Lung (tissue), 11 donors: ENCODE measurements at regions not wholly inside any gene's neighbourhood (a gene's known extent, or its start where the extent isn't known, plus 50 kb on each side); places are given as distances from the start of the nearest gene placed in this dataset.

Experiments used
- ATAC-seq: fragments of 200-7000 bp; cut with Tn5 transposase; one replicate; pipeline ENCODE4 v1.9.1; 2020; ENCODE audit warnings: moderate number of reproducible peaks; ENCODE audit not compliant: insufficient read depth, low FRiP score
- DNase-seq, 3 donors: peaks; one replicate each; pipeline ENCODE4 v3.0.0-alpha.2; 2013 to 2017
- H3K27ac ChIP-seq, 2 donors: one replicate each; pipeline ENCODE4 v1.5.1; 2013; ENCODE audit warnings: mild to moderate bottlenecking in 2 of 2, moderate library complexity in 2 of 2, control low read depth in 1 of 2, inconsistent platforms in 1 of 2, low read depth in 1 of 2, low read length in 1 of 2
- H3K27me3 ChIP-seq, 3 donors: one replicate each; pipeline ENCODE4 v1.5.1; 2013; ENCODE audit warnings: low read length in 2 of 3; ENCODE audit not compliant: control insufficient read depth in 3 of 3, insufficient read depth in 3 of 3
- H3K36me3 ChIP-seq, 4 donors: one replicate each; pipeline ENCODE4 v1.5.1; 2013; ENCODE audit warnings: low read length in 4 of 4, mild to moderate bottlenecking in 1 of 4, moderate library complexity in 1 of 4; ENCODE audit not compliant: control insufficient read depth in 4 of 4, insufficient read depth in 4 of 4
- H3K4me1 ChIP-seq, 5 donors: one replicate each; pipeline ENCODE4 v1.5.1; 2013; ENCODE audit warnings: low read length in 5 of 5, mild to moderate bottlenecking in 2 of 5, moderate library complexity in 1 of 5; ENCODE audit not compliant: control insufficient read depth in 5 of 5, insufficient read depth in 5 of 5
- H3K4me3 ChIP-seq: one replicate; pipeline ENCODE4 v1.5.1; 2013; ENCODE audit warnings: mild to moderate bottlenecking, control low read depth, moderate library complexity
- H3K9ac ChIP-seq, 2 donors: one replicate each; pipeline ENCODE4 v1.5.1; 2013; ENCODE audit warnings: low read length in 2 of 2, control low read depth in 1 of 2; ENCODE audit not compliant: insufficient read depth in 1 of 2
- H3K9me3 ChIP-seq, 4 donors: one replicate each; pipeline ENCODE4 v1.5.1; 2013; ENCODE audit warnings: low read length in 3 of 4, mild to moderate bottlenecking in 1 of 4, moderate library complexity in 1 of 4; ENCODE audit not compliant: control insufficient read depth in 4 of 4, insufficient read depth in 3 of 4
- WGBS, 2 donors: extraction: QIAGEN DNeasy Blood & Tissue Kit; methylation state at CpG; one replicate each; pipeline ENCODE4 v1.1.7; 2013; 5-methylcytosine and 5-hydroxymethylcytosine counted together
- TF ChIP-seq, protein P1 (sequence below): IDR thresholded peaks from 2 replicates; pipeline ENCODE4 v1.5.1; 2012; ENCODE audit warnings: mild to moderate bottlenecking; ENCODE audit errors: control extremely low read depth, extremely low read depth
- donor health status: control.
- donor health status: control.
- donor health status: Bipolar disorder and iron deficiency.
- donor health status: healthy.
- donor health status: DM: yes; HTN: yes; CAD: no.

DNA sequence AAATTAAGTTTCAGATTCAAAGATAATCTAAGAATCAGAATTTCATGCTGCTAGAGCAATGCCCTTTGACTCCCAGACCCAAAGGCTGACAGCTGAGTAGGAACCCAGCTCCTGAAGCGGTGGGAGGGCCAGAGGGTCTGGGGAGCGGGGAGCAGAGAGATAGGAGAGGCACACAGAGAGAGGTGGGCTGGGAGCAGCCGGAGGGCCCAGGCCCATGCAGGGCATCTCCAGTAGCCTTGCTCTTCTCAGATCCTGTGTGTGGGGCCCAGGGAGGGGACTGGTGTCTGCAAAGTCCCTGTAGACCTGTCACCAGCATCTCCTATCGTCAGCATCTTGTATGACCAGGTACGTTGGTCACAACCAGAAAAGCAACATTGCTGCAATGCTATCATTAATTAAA lies 75.3 kb upstream of the OLFM1 start:
- Histone ChIP-seq H3K4me3 (no peak overlapping the region), H3K36me3 (no peaks in the 10 kb centered on the region), H3K9me3 (no peaks in the 10 kb centered on the region), H3K9ac (no peak overlapping the region), H3K27me3 (peaks cover 0 to 4% (median 0%) of the 10 kb centered on the region in 3 donors), H3K27ac (no peak overlapping the region), H3K4me1 (no peaks in the 10 kb centered on the region)
- 93 to 96% methylated on average over 5 of the region's 5 CpGs for WGBS, 2 donors
- ATAC-seq (no peak), DNase-seq (no peak)
- TF ChIP-seq, protein P1, sequence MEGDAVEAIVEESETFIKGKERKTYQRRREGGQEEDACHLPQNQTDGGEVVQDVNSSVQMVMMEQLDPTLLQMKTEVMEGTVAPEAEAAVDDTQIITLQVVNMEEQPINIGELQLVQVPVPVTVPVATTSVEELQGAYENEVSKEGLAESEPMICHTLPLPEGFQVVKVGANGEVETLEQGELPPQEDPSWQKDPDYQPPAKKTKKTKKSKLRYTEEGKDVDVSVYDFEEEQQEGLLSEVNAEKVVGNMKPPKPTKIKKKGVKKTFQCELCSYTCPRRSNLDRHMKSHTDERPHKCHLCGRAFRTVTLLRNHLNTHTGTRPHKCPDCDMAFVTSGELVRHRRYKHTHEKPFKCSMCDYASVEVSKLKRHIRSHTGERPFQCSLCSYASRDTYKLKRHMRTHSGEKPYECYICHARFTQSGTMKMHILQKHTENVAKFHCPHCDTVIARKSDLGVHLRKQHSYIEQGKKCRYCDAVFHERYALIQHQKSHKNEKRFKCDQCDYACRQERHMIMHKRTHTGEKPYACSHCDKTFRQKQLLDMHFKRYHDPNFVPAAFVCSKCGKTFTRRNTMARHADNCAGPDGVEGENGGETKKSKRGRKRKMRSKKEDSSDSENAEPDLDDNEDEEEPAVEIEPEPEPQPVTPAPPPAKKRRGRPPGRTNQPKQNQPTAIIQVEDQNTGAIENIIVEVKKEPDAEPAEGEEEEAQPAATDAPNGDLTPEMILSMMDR: no peak

- ATAC-seq: no peak
- DNase-seq: no peak
- Histone ChIP-seq H3K9me3 (no peaks in the 10 kb centered on the region), H3K27me3 (peaks cover 0 to 4% (median 0%) of the 10 kb centered on the region in 3 donors), H3K27ac (no peak overlapping the region), H3K36me3 (no peaks in the 10 kb centered on the region), H3K4me3 (no peak overlapping the region), H3K4me1 (no peaks in the 10 kb centered on the region), H3K9ac (no peak overlapping the region)
- 89 to 90% methylated on average over 24 of the region's 24 CpGs for WGBS, 2 donors
- TF ChIP-seq, protein P1: no peak
Measured at GRCh38 chr9:135014311-135015010, 73.0 kb upstream of the OLFM1 start.

DNA sequence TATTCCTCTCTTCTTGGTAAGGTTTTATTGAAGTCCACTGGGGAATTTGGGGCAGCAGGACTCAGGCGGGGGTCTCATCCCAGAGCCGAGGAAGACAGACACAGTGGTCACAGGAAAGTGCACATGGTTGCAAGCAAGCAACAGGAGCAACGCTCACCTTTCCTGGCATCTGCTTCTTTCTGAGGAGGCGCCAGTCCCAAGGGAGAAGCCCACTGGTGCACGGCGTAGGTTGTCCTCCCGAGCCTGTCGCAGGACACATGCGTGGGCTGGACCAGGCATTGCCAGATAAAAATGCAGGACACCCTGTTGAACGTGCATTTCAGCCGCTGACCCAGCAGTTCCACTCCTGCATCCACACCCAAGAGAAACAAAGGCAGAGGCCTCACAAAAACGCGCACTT lies 72.4 kb upstream of the OLFM1 start:
- DNase-seq: no peak
- no peaks in the 10 kb centered on the region for H3K36me3 ChIP-seq
- no peaks in the 10 kb centered on the region for H3K4me1 ChIP-seq
- no peak overlapping the region for H3K4me3 ChIP-seq
- ATAC-seq: no peak
- peaks cover 0 to 4% (median 0%) of the 10 kb centered on the region in 3 donors for H3K27me3 ChIP-seq
- H3K9me3 ChIP-seq: no peaks in the 10 kb centered on the region
- H3K27ac ChIP-seq: no peak overlapping the region
- H3K9ac ChIP-seq: no peak overlapping the region
- TF ChIP-seq, protein P1: no peak
- WGBS, 2 donors: 88 to 94% methylated on average over 13 of the region's 13 CpGs

DNA sequence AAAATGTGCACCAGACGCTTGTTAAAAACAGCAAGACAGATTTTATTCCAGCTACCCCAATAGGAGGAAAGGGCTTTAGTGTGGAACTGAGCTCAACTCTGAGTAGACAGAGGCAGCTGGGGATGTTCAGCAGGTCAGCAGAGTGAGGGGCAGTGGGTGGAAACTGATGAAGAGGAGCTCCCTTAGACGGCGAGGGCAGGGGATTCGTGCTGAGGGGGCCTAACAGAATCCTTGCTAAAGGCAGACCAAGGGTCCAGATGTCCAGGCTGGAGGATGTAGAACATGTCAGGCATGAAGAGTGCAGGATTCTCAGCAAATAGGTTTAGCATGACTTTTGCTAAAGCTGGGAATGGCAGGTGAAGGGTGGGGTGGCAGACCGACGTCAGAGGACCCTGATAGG lies 71.9 kb upstream of the OLFM1 start:
- Histone ChIP-seq H3K4me3 (no peak overlapping the region), H3K9me3 (no peaks in the 10 kb centered on the region), H3K36me3 (no peaks in the 10 kb centered on the region), H3K27me3 (peaks cover 0 to 4% (median 0%) of the 10 kb centered on the region in 3 donors), H3K27ac (no peak overlapping the region), H3K4me1 (no peaks in the 10 kb centered on the region), H3K9ac (no peak overlapping the region)
- no peak for ATAC-seq
- WGBS, 2 donors: 75 to 76% methylated on average over 6 of the region's 6 CpGs
- no peak for DNase-seq
- TF ChIP-seq, protein P1: no peak
